ENCODE measurements at regions not wholly inside any gene's neighbourhood (a gene's known extent, or its start where the extent isn't known, plus 50 kb on each side); places are given as distances from the start of the nearest gene placed in this dataset.
"Not testable (repeated sequence)": the region's sequence is repeated elsewhere in the genome, so short reads cannot be mapped to it uniquely, and the experiment has no call there.

GRCh38 chr1:80533093-80533492, 1267.6 kb upstream of the ADGRL2 start:
- Histone ChIP-seq H3K27ac (no peak overlapping the region), H3K4me3 (no peak overlapping the region), H3K27me3 (no peaks in the 10 kb centered on the region), H3K9me3 (no peaks in the 10 kb centered on the region), H3K36me3 (no peaks in the 10 kb centered on the region), H3K4me1 (peaks cover 0 to 7% (median 0%) of the 10 kb centered on the region in 4 donors)
- TF ChIP-seq CTCF (IDR thresholded peaks at IDR 0.05) = no peak
- intact Hi-C loops (cut with DNase I; ENCODE audit: low total_unique reads) = no loop called here
- no peak for DNase-seq

GRCh38 chr1:80531182-80531581, 1269.6 kb upstream of the ADGRL2 start:
- no peak for DNase-seq
- Histone ChIP-seq H3K36me3 (no peaks in the 10 kb centered on the region), H3K4me3 (no peak overlapping the region), H3K27ac (no peak overlapping the region), H3K4me1 (peaks cover 0 to 7% (median 0%) of the 10 kb centered on the region in 4 donors), H3K9me3 (no peaks in the 10 kb centered on the region), H3K27me3 (no peaks in the 10 kb centered on the region)
- TF ChIP-seq CTCF (IDR thresholded peaks at IDR 0.05) = no peak
- intact Hi-C loops (cut with DNase I; ENCODE audit: low total_unique reads) = no loop called here

- no peak for DNase-seq
- H3K4me3 ChIP-seq = no peak overlapping the region
- intact Hi-C loops (cut with DNase I; ENCODE audit: low total_unique reads) = no loop called here
These were observed 1271.2 kb upstream of the ADGRL2 start for GRCh38 chr1:80529546-80529945.

GRCh38 chr1:80523861-80524260, 1276.9 kb upstream of the ADGRL2 start:
- no peak for DNase-seq
- TF ChIP-seq CTCF (IDR thresholded peaks at IDR 0.05) = no peak
- Histone ChIP-seq H3K4me1 (no peaks in the 10 kb centered on the region), H3K27ac (no peak overlapping the region), H3K36me3 (no peaks in the 10 kb centered on the region), H3K27me3 (no peaks in the 10 kb centered on the region), H3K4me3 (no peak overlapping the region), H3K9me3 (no peaks in the 10 kb centered on the region)
- intact Hi-C loops (cut with DNase I; ENCODE audit: low total_unique reads) = no loop called here

More at GRCh38 chr1:80529546-80529945, 1271.2 kb upstream of the ADGRL2 start:
- Histone ChIP-seq H3K36me3 (no peaks in the 10 kb centered on the region), H3K9me3 (no peaks in the 10 kb centered on the region), H3K4me1 (peaks cover 0 to 7% (median 0%) of the 10 kb centered on the region in 4 donors), H3K27ac (no peak overlapping the region), H3K27me3 (no peaks in the 10 kb centered on the region)
- TF ChIP-seq CTCF (IDR thresholded peaks at IDR 0.05) = no peak

GRCh38 chr1:80523071-80523470, 1277.7 kb upstream of the ADGRL2 start:
- H3K36me3 ChIP-seq; DNase-seq; H3K27me3 ChIP-seq; H3K4me3 ChIP-seq; intact Hi-C loops (cut with DNase I; ENCODE audit: low total_unique reads); H3K4me1 ChIP-seq; H3K9me3 ChIP-seq; H3K27ac ChIP-seq: not testable (repeated sequence)

- DNase-seq = no peak
- Histone ChIP-seq H3K9me3 (no peaks in the 10 kb centered on the region), H3K4me3 (no peak overlapping the region), H3K36me3 (no peaks in the 10 kb centered on the region), H3K27ac (no peak overlapping the region), H3K4me1 (no peaks in the 10 kb centered on the region), H3K27me3 (no peaks in the 10 kb centered on the region)
- intact Hi-C loops (cut with DNase I; ENCODE audit: low total_unique reads) = no loop called here
- TF ChIP-seq CTCF (IDR thresholded peaks at IDR 0.05) = no peak
These were observed 1279.8 kb upstream of the ADGRL2 start for GRCh38 chr1:80520949-80521348.

All from tibial artery (tissue), 4 donors.